PC-9 (cell line): ENCODE measurements at regions not wholly inside any gene's neighbourhood (a gene's known extent, or its start where the extent isn't known, plus 50 kb on each side); places are given as distances from the start of the nearest gene placed in this dataset.

Experiments
- BruUV-seq: library from RNA; stranded (reverse); fragments of 400-500 nt; replicated peaks from 2 replicates; lab custom pipeline; 2021; lab: Mats Ljungman, UMichigan
- CTCF ChIA-PET: fragments of 300-600 bp; sonication (Branson Sonifier 250); formaldehyde crosslinking; loops from one replicate; lab custom pipeline; 2022; ENCODE audit warnings: antibody characterized with exemption; lab: Charles Lee
- POLR2A ChIA-PET: fragments of 300-600 bp; sonication (Branson Sonifier 250); formaldehyde crosslinking; loops from one replicate; lab custom pipeline; 2022; ENCODE audit warnings: antibody characterized with exemption; ENCODE audit not compliant: unreplicated experiment; lab: Charles Lee
- DNase-seq, 2 experiments: peaks; one replicate each; pipeline versions ENCODE4 v3.0.0 to v3.0.0-alpha.2; 2015 to 2022; ENCODE audit warnings: mixed read lengths in 1 of 2
- H2AFZ ChIP-seq: fragments of 200-600 bp; sonication (generic); 2 replicates; pipeline ENCODE4 v1.8.1; 2017; ENCODE audit warnings: antibody characterized with exemption
- H3F3A ChIP-seq: fragments of 200-600 bp; sonication (generic); 2 replicates; pipeline ENCODE4 v1.8.1; 2017; ENCODE audit warnings: antibody characterized with exemption, mild to moderate bottlenecking, low read depth; ENCODE audit not compliant: insufficient read depth
- H3K27ac ChIP-seq: fragments of 200-600 bp; sonication (generic); 2 replicates; pipeline ENCODE4 v1.6.1; 2016; ENCODE audit warnings: mixed run types
- H3K27me3 ChIP-seq: fragments of 200-600 bp; sonication (generic); 2 replicates; pipeline ENCODE4 v1.6.1; 2016; ENCODE audit warnings: low read depth, mixed run types; ENCODE audit not compliant: insufficient read depth
- H3K36me3 ChIP-seq: fragments of 200-600 bp; sonication (generic); 2 replicates; pipeline ENCODE4 v1.6.1; 2016; ENCODE audit warnings: low read depth, mixed run types
- H3K4me1 ChIP-seq: fragments of 200-600 bp; sonication (generic); replicated peaks from 2 replicates; pipeline ENCODE4 v1.6.1; 2016; ENCODE audit warnings: mixed run types; ENCODE audit not compliant: insufficient read depth
- H3K4me2 ChIP-seq: fragments of 200-600 bp; sonication (generic); 2 replicates; pipeline ENCODE4 v1.6.1; 2017; ENCODE audit warnings: mixed run types
- H3K4me3 ChIP-seq: fragments of 200-600 bp; sonication (generic); 2 replicates; pipeline ENCODE4 v1.6.1; 2016; ENCODE audit warnings: mixed run types
- H3K79me2 ChIP-seq: fragments of 200-600 bp; sonication (generic); 2 replicates; pipeline ENCODE4 v1.6.1; 2017; ENCODE audit warnings: low read depth, mixed run types
- H3K9me2 ChIP-seq: fragments of 200-600 bp; sonication (generic); 2 replicates; pipeline ENCODE4 v1.8.1; 2017; ENCODE audit warnings: mild to moderate bottlenecking; ENCODE audit not compliant: insufficient read depth
- H3K9me3 ChIP-seq: fragments of 200-600 bp; sonication (generic); 2 replicates; pipeline ENCODE4 v1.8.1; 2016; ENCODE audit warnings: low read depth; ENCODE audit not compliant: insufficient read depth
- H4K20me1 ChIP-seq: fragments of 200-600 bp; sonication (generic); 2 replicates; pipeline ENCODE4 v1.8.1; 2017; ENCODE audit not compliant: insufficient read depth
- CTCF ChIP-seq: fragments of 200-600 bp; sonication (generic); conservative IDR thresholded peaks from 2 replicates; pipeline ENCODE4 v1.6.1; 2017; ENCODE audit warnings: mixed run types, antibody characterized with exemption, mild to moderate bottlenecking, moderate library complexity
- EZH2 ChIP-seq: fragments of 200-600 bp; sonication (generic); IDR thresholded peaks from 2 replicates; pipeline ENCODE4 v1.8.0; 2017; ENCODE audit warnings: antibody characterized with exemption, low read depth
- intact Hi-C: fragments of 100-400 bp; cut with micrococcal nuclease; formaldehyde crosslinking; loops from one replicate; pipeline ENCODE4 v1.10.0; 2022; ENCODE audit not compliant: unreplicated experiment

- no TSS peak for BruUV-seq
- no peaks in the 10 kb centered on the region for H3K4me1 ChIP-seq
- CTCF ChIA-PET = no interaction called here
- no peaks in the 10 kb centered on the region for H3F3A ChIP-seq
- TF ChIP-seq CTCF (no peak), EZH2 (no peak)
- H4K20me1 ChIP-seq = no peaks in the 10 kb centered on the region
- H3K79me2 ChIP-seq = no peaks in the 10 kb centered on the region
- H2AFZ ChIP-seq = no peak overlapping the region
- no peaks in the 10 kb centered on the region for H3K36me3 ChIP-seq
- peaks cover 90% of the 10 kb centered on the region for H3K27me3 ChIP-seq
- H3K27ac ChIP-seq = no peak overlapping the region
- no peak overlapping the region for H3K4me3 ChIP-seq
- no peak for DNase-seq
- intact Hi-C loops = no loop called here
- H3K9me2 ChIP-seq = no peaks in the 10 kb centered on the region
- no peaks in the 10 kb centered on the region for H3K9me3 ChIP-seq
- H3K4me2 ChIP-seq = no peak overlapping the region
- POLR2A ChIA-PET = no interaction called here
These were observed 56.4 kb downstream of the CRYGS start for GRCh38 chr3:186487819-186488218.

- H2AFZ ChIP-seq = no peak overlapping the region
- no peaks in the 10 kb centered on the region for H4K20me1 ChIP-seq
- BruUV-seq = no TSS peak
- intact Hi-C loops = no loop called here
- H3K4me2 ChIP-seq = no peak overlapping the region
- POLR2A ChIA-PET = no interaction called here
- H3F3A ChIP-seq = no peaks in the 10 kb centered on the region
- no peaks in the 10 kb centered on the region for H3K4me1 ChIP-seq
- H3K79me2 ChIP-seq = no peaks in the 10 kb centered on the region
- H3K27ac ChIP-seq = no peak overlapping the region
- H3K9me2 ChIP-seq = no peaks in the 10 kb centered on the region
- H3K36me3 ChIP-seq = no peaks in the 10 kb centered on the region
- no peak for DNase-seq
- no peak overlapping the region for H3K4me3 ChIP-seq
- CTCF ChIA-PET = no interaction called here
- H3K9me3 ChIP-seq = no peaks in the 10 kb centered on the region
- peaks cover 87% of the 10 kb centered on the region for H3K27me3 ChIP-seq
- TF ChIP-seq CTCF (no peak), EZH2 (no peak)
These were observed 57.1 kb downstream of the CRYGS start for GRCh38 chr3:186487037-186487436.

- no peak for DNase-seq
- H3K27me3 ChIP-seq = peaks cover 86% of the 10 kb centered on the region
- H3K4me1 ChIP-seq = no peaks in the 10 kb centered on the region
- ChIA-PET POLR2A (no interaction called here), CTCF (no interaction called here)
- no peaks in the 10 kb centered on the region for H3F3A ChIP-seq
- no peaks in the 10 kb centered on the region for H4K20me1 ChIP-seq
- TF ChIP-seq CTCF (no peak), EZH2 (no peak)
- H3K9me3 ChIP-seq = no peaks in the 10 kb centered on the region
- BruUV-seq = no TSS peak
- no peaks in the 10 kb centered on the region for H3K36me3 ChIP-seq
- no peak overlapping the region for H2AFZ ChIP-seq
- H3K4me2 ChIP-seq = no peak overlapping the region
- no peak overlapping the region for H3K4me3 ChIP-seq
- intact Hi-C loops = no loop called here
- 0 out of 2 replicates have a peak, but pooled peaks cover 5% of the 10 kb centered on the region for H3K9me2 ChIP-seq
- H3K79me2 ChIP-seq = no peaks in the 10 kb centered on the region
- H3K27ac ChIP-seq = no peak overlapping the region
These were observed 60.4 kb downstream of the CRYGS start for GRCh38 chr3:186483611-186484340.
